K562 (cell line): ENCODE measurements at regions not wholly inside any gene's neighbourhood (a gene's known extent, or its start where the extent isn't known, plus 50 kb on each side); places are given as distances from the start of the nearest gene placed in this dataset.
A peak's percentile ranks its signal among the peaks of the same experiment; 100 is the strongest.

Experiments used
- ARID2 ChIP-seq: fragments of 450-650 bp; IDR thresholded peaks from 2 replicates; pipeline ENCODE4 v1.6.1; 2017; ENCODE audit warnings: antibody characterized with exemption, mild to moderate bottlenecking
- ASH1L ChIP-seq: fragments of 450-650 bp; IDR thresholded peaks from 2 replicates; pipeline ENCODE4 v1.6.1; 2018; ENCODE audit warnings: borderline replicate concordance, mild to moderate bottlenecking, low read depth; ENCODE audit not compliant: partially characterized antibody
- CBX2 ChIP-seq: fragments of 200-600 bp; sonication (generic); IDR thresholded peaks from one replicate; pipeline ENCODE4 v1.6.1; 2012; ENCODE audit warnings: mild to moderate bottlenecking, low read length, inconsistent platforms; ENCODE audit not compliant: insufficient read depth, poor library complexity, severe bottlenecking
- FOXA3 ChIP-seq, 2 experiments: fragments of 450-650 bp in 1 of 2; sonication (generic) in 1 of 2; formaldehyde crosslinking; IDR thresholded peaks in 1 of 2; conservative IDR thresholded peaks in 1 of 2; 2 replicates each; pipeline versions ENCODE4 v1.4.0 to v1.8.0; 2020 to 2022; ENCODE audit warnings: mild to moderate bottlenecking in 2 of 2, missing genetic modification reagents in 1 of 2
- KDM2B ChIP-seq: fragments of 250-450 bp; sonication (Bioruptor Pico); IDR thresholded peaks from 2 replicates; pipeline ENCODE4 v1.8.0; 2021; ENCODE audit warnings: mild to moderate bottlenecking, moderate library complexity
- MED1 ChIP-seq: sonication (generic); formaldehyde crosslinking; IDR thresholded peaks from 2 replicates; pipeline ENCODE4 v1.8.1; 2023; ENCODE audit warnings: missing genetic modification reagents, borderline replicate concordance
- PHB2 ChIP-seq: fragments of 450-650 bp; IDR thresholded peaks from 2 replicates; pipeline ENCODE4 v1.6.1; 2017; ENCODE audit warnings: low read depth
- RAD21 ChIP-seq, 2 experiments: fragments of 250-450 bp in 1 of 2; fragments of 450-650 bp in 1 of 2; sonication (Bioruptor Pico) in 1 of 2; formaldehyde crosslinking in 1 of 2; IDR thresholded peaks in 1 of 2; conservative IDR thresholded peaks in 1 of 2; 2 replicates each; pipeline versions ENCODE4 v1.4.0 to v1.8.0; 2020 to 2022; ENCODE audit warnings: mild to moderate bottlenecking in 2 of 2, moderate library complexity in 1 of 2
- RBM14 ChIP-seq: fragments of 200-400 bp; formaldehyde crosslinking; IDR thresholded peaks from 2 replicates; pipeline ENCODE4 v1.6.1; 2018; ENCODE audit warnings: low read depth, mild to moderate bottlenecking, low read length, moderate library complexity, borderline replicate concordance; ENCODE audit not compliant: insufficient read depth
- TAF7 ChIP-seq: fragments of 450-650 bp; IDR thresholded peaks from 2 replicates; pipeline ENCODE4 v1.6.1; 2016; ENCODE audit warnings: missing genetic modification characterization, missing compliant biosample characterization
- TEAD4 ChIP-seq, 2 experiments: sonication (generic) in 1 of 2; formaldehyde crosslinking in 1 of 2; IDR thresholded peaks; 2 replicates each; pipeline versions ENCODE4 v1.6.1 to v1.8.0; 2012 to 2022; ENCODE audit warnings: borderline replicate concordance in 1 of 2, inconsistent platforms in 1 of 2, low read length in 1 of 2, mild to moderate bottlenecking in 1 of 2, missing genetic modification reagents in 1 of 2
- U2AF2 ChIP-seq: fragments of 200-400 bp; formaldehyde crosslinking; optimal IDR thresholded peaks from 2 replicates; pipeline ENCODE3; 2017; ENCODE audit warnings: low read depth, mild to moderate bottlenecking, low read length
- ZEB2 ChIP-seq: fragments of 450-650 bp; IDR thresholded peaks from 2 replicates; pipeline ENCODE4 v1.6.1; 2016
- ZKSCAN8 ChIP-seq: fragments of 200-800 bp; sonication (Bioruptor generic); IDR thresholded peaks from 2 replicates; pipeline ENCODE4 v1.6.1; 2016; ENCODE audit warnings: missing genetic modification characterization, missing compliant biosample characterization
- ZNF263 ChIP-seq: sonication (generic); formaldehyde crosslinking; IDR thresholded peaks from 2 replicates; pipeline ENCODE4 v1.8.0; 2022; ENCODE audit warnings: mild to moderate bottlenecking, missing genetic modification reagents, borderline replicate concordance
- ZNF398 ChIP-seq: fragments of 250-450 bp; sonication (Bioruptor Pico); IDR thresholded peaks from 2 replicates; pipeline ENCODE4 v1.8.0; 2021; ENCODE audit warnings: moderate library complexity, mild to moderate bottlenecking, inconsistent platforms
- ZNF41 ChIP-seq: fragments of 250-450 bp; sonication (Bioruptor Pico); conservative IDR thresholded peaks from 2 replicates; pipeline ENCODE4 v1.4.0; 2020; ENCODE audit warnings: mild to moderate bottlenecking
- ZNF507 ChIP-seq: conservative IDR thresholded peaks from 2 replicates; pipeline ENCODE4 v1.6.1; 2017; ENCODE audit warnings: missing genetic modification characterization, missing compliant biosample characterization
- ZNF583 ChIP-seq: fragments of 250-450 bp; sonication (Bioruptor Pico); IDR thresholded peaks from 2 replicates; pipeline ENCODE4 v1.4.0; 2020
- ZNF592 ChIP-seq: fragments of 450-650 bp; IDR thresholded peaks from 2 replicates; pipeline ENCODE4 v1.6.1; 2017; ENCODE audit warnings: antibody characterized with exemption, mild to moderate bottlenecking
- ZNF830 ChIP-seq: fragments of 250-450 bp; sonication (Bioruptor Pico); IDR thresholded peaks from 2 replicates; pipeline ENCODE4 v1.5.0; 2021; ENCODE audit warnings: mild to moderate bottlenecking

GRCh38 chr6:13873288-13874190, 51.2 kb upstream of the RNF182 start (continued):
- TF ChIP-seq MED1 = no peak
- no peak for TF ChIP-seq ZNF507 (tag)
- no peak for TF ChIP-seq ARID2
- TF ChIP-seq ZNF263 (CRISPR knock-in tag) = peak; percentile 81
- no peak for TF ChIP-seq TAF7
- no peak for TF ChIP-seq CBX2
- TF ChIP-seq FOXA3 (CRISPR knock-in tag; conservative IDR thresholded peaks at IDR 0.05 in 1 of 2, IDR thresholded peaks at IDR 0.05 in 1 of 2) = peak in 1 of 2 experiments; percentile 85; a peak in 2 of 4 replicates
- TF ChIP-seq TEAD4 (IDR thresholded peaks at IDR 0.05; ENCODE audit: low read length) = peak; percentile 54; the same call in 1 of the 2 replicates
- TF ChIP-seq TEAD4 (CRISPR knock-in tag; IDR thresholded peaks at IDR 0.05; ENCODE audit: borderline replicate concordance) = peak; percentile 93; the same call in 1 of the 2 replicates
- peak; percentile 40 for TF ChIP-seq ASH1L
- no peak for TF ChIP-seq ZNF398
- TF ChIP-seq ZNF583 (CRISPR knock-in tag) = no peak
- no peak for TF ChIP-seq U2AF2
- no peak for TF ChIP-seq ZNF830 (CRISPR knock-in tag)
- no peak for TF ChIP-seq KDM2B (CRISPR knock-in tag)
- TF ChIP-seq RBM14 = no peak
- TF ChIP-seq ZEB2 = peak; percentile 70
- no peak for TF ChIP-seq ZNF41
- TF ChIP-seq ZKSCAN8 (CRISPR knock-in tag) = no peak
- peak; percentile 96 for TF ChIP-seq ZNF592
- TF ChIP-seq RAD21 (CRISPR knock-in tag; conservative IDR thresholded peaks at IDR 0.05 in 1 of 2, IDR thresholded peaks at IDR 0.05 in 1 of 2) = peak; percentile 53 to 81
- no peak for TF ChIP-seq PHB2
